Hematopoietic multipotent progenitor cell treated with erythropoietin and hydrocortisone succinate and interleukin-3 and kit ligand, for 17 days (in vitro differentiated cells): ENCODE measurements at regions not wholly inside any gene's neighbourhood (a gene's known extent, or its start where the extent isn't known, plus 50 kb on each side); places are given as distances from the start of the nearest gene placed in this dataset.

ENCODE experiments used
- DNase-seq: peaks from one replicate; pipeline ENCODE4 v3.0.0-alpha.2; 2015; ENCODE audit warnings: low spot score

DNA sequence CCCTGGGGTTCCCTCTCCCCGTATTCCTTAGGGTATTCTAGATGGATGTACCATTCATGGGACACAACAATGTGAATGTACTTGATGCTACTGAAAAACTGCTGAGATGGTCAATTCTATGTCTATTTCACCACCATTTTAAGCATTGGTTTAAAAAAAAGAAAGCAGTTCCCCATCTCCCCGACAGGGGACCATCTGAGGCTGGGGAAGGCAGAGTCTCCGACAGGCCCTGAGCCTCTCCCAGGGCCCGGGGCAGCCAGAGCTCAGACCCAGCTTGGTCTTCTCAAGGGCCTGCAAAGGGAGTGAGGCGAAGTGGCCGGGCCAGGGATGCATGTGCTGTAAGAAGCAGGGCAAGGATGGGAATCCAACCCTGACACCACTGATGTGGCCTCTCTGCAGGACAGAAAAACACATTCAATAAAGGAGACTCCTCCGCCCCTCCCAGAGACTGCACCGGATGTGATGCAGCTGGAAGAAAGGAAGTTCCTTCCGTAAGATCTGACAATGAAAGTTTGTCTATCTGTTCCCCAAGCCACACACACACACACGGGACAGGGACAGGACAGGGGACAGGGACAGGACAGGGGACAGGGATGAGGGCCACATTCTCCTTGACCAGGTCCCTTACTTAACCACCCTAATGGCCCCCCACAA is 234.1 kb downstream of the BCL11B start:
- DNase-seq = no peak

DNA sequence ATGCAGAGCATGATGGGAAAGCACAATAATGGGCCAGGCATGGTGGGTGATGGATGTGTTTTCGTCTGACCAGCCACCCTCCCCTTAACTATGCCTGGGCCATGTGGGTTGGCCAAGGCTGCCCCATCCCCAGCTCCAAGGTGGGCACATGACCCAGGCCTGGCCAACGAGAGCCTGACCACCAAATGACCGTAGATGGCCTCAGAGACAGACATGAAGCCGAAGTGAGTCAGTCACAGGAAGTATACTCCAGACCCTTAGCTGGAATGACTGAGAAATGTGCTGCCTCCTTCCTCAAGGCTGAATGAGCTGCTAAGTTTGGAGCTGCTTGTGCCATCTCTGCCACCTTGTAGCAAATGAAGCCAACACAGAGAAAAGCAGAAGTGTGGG is 233.6 kb downstream of the BCL11B start:
- no peak for DNase-seq

DNA sequence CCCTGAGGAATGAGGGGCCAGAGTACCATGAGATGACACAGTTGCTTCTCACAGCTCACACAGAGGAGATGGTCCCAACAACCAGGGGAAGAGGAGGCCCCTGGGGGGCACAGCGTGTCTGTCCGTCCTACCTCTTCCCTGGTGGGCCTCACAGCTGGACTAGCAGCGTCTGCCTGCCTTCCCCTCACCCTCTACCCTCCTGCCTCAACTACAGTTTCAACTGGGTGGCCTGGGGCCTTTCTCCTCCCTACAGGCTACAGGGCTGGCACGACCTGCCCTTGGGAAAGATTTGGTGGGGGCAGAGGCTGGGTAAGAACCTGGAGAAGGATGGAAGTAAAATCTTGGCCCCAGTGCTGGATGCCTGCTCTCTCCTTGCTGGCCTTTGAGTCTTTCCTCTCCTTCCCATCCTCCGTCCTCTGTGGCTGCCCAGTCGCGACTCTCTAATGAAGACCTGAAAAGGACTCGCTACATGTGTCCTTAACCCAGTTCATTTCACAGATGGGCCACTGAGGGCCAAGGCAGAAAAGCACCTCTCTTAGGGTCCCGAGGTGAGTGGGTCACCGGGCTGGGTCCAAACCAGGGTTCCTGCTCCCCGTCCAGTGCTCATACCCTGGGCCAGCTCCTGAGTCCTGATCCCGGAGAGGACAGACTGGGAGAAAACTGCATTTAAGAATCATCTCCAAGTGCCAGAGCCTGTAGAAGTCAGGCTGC is 232.5 kb downstream of the BCL11B start:
- DNase-seq = no peak

DNA sequence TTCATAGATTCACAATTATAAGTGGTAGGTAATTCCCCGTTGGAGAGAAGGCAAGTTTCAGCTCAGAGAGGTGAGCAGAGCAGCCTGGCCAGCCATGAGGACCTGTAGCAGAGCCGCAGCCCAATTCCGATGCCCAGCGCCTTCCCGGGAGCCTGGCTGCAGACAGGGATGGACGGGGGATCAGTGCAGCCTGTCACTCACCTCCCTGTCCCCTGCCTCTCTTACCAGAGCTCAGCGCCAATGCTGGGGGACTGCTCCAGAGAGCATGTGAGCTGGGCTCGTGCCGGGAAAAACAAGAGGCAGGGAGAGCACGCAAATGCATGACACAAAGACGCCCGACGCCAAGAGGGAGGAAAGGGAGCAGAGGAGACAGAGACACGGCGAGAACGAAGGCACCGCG is 231.9 kb downstream of the BCL11B start:
- no peak for DNase-seq

DNA sequence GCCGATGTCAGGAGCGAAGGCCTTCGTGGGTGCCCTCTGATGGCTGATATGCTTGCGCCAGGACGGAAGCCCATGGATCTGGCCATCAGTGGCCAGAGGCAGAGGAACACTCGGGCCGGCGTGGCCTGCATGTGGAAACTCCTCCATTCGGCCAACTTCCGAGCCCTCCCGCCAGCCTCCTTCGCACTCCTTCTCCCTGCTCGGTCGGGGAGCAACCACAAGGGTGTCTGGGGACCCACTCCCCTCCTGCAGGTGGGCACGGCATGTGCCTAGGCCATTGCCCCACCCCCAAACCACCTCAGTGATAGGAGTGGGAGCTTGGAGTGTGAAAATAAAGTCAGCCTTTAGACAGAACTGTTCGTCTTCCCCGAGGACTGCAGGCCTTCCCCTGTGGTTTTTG is 231.3 kb downstream of the BCL11B start:
- DNase-seq = no peak

DNA sequence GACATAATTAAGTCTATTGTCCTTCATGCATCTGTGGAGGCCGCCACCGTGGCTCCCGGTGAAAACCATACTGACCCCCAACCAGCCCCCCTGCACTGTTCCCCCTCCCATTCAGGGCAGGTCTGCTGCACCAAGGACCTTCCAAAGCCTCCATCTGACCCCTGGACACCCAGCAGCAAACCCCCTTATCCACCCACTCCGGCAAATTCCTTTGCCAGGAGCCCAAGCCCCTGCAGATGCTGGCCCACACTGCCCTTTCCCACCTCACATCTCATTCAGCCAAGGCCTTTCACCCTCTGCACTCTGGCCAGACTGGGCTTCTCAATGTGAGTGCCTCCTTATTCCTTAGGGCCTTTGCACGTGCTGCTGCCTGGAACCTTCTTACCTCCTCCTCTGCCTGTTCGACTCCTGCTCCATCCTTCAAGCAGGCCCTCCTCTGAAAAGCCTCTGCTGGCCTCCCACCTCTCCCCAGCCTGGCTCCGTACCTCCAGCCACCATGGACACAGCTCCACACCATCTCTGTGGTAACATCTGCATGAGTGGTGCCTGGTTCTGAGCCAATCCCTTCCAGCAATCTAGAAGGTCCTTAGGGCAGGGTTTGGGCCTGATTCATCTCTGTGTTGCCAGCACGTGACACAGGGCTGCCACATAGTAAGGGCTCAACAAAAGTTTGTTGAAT is 230.7 kb downstream of the BCL11B start:
- no peak for DNase-seq

DNA sequence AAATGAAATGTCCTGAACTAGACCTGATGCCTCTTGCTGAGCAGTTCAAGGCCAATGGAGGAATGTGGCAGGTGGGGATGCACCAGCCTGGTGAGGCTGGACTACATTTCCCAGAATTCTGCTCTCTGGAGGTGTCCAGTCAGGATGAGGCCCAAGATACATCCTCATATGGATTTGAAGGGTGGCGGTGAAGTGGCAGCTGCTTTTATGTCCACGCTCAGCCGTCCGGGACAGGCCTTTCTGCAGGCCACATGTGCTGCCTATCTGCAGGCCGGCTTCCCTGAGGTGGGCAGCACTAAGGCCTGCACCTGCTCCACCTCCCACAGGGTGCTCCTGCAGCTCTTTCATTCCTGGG is 230.2 kb downstream of the BCL11B start:
- no peak for DNase-seq

DNA sequence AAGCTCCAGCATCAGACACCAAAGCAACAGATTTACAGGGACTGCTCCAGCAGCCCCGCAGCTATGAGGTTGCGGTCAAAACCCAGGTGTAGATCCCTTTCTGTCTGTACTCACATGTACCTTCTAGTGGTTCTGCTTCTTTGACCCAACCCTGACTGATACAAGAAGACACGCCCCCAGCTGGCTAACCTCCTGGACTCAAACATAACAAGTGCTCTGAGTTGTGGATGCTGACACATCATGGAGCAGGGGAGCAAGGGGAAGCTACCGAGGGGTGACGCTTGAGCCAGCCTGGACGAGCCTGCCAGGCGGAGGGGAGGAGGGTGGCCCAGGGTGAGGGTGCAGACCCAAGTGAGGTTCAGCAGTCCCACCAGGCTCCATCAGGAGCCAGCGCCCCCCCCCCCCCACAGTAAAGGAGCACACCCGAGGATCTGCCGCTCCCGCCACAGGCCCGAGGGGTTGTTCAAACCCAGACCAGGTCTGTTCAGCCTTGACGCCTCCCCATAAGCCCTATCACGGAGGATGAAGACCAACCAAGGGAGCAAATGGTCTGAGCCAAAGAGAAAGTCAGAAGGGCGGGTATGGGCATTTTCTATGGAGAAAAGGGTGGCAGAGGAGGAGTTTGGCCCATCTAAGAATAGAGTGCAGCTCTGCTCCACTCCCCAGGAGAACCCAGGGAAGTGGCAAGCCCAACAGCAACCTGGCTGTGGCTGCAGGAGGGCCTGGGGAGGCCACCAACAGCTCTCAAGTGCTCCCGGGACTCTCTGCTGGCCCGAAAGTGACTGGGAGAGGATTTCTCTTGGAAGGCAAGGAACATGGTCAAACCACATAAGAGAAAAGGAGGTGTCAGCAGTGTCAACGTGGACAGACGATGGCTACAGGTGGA is 229.4 kb downstream of the BCL11B start:
- DNase-seq = no peak

DNA sequence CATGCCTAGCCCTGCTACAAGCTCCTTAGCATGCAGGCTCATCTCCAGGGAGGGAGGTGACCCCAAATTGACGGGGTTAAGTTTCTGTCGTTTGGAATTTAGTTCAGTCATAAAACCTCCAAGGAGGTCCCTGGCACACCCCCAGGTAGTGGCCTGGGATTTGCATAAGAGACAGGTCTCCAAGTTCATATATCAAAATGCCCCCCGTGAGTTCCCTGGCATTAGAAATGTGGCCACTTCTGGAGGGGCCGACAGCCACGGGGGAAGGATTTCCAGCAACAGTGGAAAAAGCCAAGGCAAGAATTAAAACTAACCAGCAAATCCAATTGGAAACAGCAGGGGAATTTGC is 228.8 kb downstream of the BCL11B start:
- no peak for DNase-seq

DNA sequence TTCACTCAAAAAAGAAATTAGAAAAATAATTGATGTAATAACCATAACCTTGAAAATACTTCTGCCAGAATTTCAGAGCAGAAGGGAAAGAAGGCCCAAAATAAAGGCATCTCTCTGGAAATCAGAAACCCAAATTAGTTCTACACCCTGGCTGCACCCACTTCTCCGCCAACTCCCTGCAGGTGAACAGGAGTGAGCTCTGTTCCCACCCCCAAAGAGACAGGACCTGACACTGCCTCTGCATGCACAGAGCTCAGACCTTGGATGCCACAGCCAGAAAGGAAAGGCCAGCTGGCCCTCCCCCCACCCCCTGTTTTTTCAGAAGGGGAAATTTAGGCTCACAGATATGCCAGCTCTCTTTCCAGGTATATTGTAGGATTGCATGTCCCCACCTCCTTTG is 228.2 kb downstream of the BCL11B start:
- no peak for DNase-seq

DNA sequence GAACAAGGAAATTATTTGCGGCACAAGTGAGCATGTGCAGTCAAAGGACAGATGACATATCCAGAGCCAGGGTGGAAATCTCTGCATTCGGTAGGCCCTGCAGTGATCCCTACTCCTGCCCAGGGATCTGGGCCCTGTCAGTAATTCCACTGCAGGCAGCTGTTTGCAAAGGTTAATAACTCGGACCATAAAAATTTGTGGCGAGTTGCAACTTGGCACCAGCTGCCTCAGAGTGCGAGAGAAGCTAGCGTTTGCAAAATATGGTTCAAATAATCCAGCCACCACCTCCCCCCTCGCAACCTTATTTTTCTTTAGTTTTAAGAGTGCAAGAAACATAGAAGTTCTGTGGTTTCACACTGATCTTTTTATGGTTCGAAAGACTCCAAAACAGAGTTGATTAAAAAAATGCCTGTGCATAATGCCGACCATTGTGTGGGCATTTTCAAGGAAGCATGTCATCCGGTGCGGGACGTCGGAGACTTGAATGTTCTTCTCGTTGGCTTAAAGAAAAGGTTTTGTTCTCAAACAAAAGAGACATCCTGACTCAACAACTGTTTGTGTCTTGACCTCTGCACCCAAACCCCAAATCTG is 224.5 kb downstream of the BCL11B start:
- DNase-seq = no peak

DNA sequence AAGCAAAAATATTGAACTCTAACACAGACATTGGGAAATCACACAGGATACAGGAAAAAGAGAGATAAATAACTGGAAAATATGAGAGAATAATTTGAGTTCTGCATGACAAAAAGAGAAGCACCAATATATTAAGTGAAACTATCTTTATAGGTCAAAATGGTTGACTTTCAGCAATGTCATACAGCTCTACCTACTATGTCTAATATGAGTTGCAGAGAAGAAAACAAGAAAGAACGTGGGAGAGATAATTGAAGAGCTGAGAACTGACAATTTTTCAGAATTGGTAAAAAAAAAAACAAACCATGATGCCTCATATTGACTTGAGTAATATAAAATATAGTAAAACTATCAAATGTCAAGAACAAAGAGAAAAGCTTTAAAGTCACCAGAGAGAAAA is 221.7 kb downstream of the BCL11B start:
- no peak for DNase-seq

DNA sequence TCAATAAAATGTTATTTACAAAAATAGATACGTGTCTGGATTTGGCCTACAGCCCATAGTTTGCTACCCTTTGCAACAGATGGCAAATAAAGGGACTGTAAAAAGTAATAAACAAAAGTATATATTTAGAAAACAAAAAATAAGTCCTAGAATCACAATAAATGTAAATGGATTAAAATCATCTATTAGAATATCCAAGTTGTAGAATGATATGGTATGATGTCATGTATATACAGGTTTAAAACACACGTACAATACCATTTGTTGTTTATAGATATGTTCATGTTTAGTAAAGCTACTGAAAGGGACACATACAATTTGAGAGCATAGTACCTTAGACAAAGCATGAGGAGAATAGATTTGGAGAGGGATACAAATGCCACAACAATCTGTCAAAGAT is 219.5 kb downstream of the BCL11B start:
- no peak for DNase-seq

DNA sequence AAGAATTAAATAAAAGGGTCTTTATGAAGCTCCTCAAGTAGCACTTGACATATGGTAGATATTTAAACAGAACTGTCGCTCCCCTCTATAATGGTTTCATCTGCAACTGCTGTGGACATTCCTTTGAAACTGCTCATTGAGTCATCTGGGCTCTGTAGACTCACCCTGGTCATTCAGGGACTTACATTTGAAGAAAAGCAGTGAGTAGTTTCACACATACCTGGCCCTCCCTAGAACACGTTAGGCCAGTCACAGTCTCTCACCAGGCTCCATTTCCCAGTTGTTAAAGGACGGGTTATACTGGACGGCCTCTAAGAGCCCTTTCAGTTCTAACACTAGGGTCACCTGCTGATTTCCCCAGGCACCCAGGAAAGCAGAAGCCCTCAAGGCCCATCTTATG is 217.0 kb downstream of the BCL11B start:
- no peak for DNase-seq

DNA sequence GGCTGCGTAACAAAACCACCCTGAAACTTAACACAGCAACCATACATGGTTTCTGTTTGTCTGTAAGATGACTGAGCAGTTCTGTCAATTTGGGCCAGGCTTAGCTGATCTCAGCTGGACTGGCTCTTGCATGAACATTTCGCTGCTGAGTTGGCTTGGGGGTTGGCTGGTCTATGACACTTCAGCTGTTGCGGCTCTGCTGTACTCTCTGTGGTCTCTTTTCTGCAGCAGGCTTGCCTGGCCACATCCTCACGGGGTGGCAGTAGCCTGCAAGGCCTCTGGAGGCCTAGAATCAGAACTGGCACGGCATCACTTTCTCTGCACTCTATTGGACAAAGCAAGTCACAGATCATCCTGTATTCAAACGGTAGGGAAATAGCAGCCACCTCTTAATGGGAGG is 216.2 kb downstream of the BCL11B start:
- no peak for DNase-seq

DNA sequence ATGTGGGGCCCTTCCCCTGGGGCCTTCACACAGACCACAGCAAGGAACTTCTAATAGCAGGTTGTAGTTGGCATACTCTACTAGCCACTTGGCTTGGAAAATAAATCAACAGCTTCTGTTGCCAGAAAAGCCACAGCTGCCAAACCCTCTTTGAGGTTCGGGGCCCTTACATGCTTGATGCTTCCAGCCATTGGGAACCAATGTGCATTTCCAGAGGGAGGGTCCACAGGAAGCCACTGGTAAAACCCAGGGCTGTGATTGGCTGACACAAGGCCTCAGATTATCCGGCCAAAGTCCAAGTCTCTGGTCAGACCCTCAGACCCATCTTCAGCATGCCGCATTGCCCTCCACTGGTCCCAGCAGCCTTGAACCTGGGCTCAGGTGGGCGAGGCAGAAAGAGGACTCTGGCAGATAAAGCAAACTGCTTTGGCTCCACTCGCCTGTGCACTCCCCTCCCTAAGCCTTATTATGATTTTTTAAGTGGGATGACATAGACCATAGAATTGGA is 214.4 kb downstream of the BCL11B start:
- DNase-seq = no peak

DNA sequence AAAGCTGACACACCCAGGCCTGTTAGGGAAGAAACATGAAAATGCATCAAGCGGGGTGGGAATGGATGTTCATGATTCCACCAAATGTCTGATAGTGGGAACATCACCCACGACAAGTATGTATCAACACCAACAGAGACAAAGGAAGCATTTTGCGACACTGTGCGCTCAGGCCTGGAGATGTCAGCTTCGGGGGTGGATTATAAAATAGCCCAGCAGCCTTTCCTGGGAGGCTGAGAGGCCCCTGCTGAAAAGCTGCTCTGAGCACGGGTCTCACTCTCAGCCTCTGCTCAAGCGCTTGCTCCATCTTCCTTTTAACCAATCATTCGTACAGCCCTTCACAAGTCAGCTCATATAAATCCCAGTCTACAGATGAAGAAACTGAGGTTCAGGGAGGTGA is 213.5 kb downstream of the BCL11B start:
- no peak for DNase-seq

DNA sequence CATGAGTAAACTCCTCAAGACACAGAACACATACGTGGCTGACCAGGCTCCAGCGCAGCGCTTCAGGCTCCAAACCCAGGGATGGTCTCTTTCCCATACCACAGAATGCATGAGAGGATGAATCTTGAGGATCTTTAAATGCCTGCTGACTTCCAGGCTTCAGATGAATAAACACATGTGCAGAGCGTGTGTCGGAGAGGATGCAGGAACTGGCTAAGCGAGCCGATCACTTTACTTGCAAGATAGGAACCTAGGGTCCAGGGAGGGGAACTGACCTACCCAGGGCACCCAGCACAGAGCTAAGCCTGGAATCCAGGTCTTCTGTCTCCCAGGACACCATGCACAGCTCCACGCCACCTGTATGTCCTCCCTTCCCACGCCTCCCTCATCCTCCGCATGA is 209.8 kb downstream of the BCL11B start:
- no peak for DNase-seq

DNA sequence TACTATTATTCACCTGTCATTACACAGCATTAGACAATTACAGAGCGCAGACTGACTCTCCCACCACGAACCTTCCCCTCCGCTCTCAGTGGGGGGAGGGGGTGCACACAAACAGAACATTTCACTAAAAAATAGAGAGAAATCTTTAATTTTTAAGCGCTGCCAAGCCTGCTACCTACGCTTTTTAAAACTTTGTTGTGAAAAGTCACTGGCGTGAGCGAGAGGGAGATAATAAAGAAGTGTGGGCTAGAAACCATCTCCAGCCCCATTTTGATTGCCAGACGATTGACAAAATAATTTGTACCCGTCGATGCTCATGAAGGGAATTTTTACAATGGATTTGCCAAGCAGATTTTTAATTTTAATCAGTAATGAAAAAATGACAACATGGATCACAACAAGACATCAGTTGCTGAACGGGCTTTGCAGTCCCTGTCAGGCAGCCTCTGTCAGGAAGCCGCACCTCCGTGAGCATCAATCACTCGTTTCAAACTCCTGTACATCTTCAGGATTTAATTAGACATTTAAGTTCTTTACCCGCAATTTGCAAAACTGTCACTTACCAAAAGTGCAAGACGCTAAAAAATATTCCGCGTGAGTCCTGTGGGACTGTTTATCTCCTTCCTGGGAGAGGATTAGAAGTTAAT is 209.1 kb downstream of the BCL11B start:
- DNase-seq = no peak

DNA sequence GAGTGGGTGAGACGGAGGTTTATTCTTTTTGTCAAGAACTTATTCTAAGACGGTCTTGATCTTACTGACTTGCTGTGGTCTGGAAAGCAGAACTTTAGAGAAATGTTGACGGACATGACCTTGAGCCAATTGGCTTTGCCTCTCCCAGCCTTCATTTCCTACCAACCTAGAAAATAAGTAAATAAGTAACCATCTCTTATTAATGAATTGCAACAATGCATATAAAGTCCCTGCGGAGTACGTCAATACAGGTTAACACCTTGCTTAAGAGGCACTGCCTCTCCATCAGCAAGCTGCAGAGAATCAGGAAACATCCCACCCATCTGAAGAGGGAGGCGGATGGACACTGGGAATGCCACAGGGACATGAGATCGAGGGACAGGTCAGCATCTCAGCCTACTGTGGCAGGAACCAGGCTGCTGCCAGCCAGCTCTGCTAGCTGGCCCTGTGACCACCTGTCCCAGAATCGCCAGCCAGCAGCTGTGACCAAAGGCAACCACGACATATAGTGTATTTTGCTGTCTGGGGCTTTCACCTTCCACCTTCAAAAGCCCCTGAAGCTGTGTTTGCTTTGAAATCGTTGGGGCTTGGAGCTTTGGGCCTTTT is 208.3 kb downstream of the BCL11B start:
- no peak for DNase-seq

DNA sequence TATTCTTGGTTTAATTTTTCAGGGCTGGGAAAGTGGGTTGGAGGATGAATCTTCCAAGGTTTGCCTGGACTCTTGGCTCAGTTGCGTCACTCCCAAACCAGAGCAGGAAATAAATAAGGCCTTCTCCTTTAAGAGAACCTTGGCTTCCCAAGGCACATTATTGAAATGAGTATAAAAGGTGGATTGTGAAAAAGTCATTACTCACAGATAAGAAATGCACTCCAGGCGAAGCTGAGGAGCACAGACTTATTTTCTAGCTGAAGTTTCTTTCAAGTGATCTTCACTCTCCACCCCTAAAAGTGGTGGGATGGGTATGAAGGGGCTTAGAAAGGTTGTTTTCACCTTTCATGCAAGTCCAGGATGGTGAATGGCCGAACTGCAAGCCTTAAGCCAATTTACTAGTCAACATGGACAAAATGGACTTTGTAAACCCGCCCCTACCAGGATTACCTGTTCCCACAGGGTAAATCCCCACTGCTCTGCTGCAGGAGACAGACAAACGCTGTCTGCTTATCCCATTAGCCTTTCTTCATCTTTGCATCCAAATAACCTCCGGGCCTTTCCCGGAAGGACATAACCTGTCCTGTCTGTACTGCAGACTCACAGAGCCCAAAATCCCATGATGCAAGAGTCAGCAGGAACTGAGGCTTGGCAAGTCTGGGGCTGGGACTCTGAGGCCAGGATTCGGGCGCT is 207.6 kb downstream of the BCL11B start:
- no peak for DNase-seq
